GM23338 (cell line): ENCODE measurements at regions not wholly inside any gene's neighbourhood (a gene's known extent, or its start where the extent isn't known, plus 50 kb on each side); places are given as distances from the start of the nearest gene placed in this dataset.

Experiments
- ATAC-seq: fragments of 200-7000 bp; cut with Tn5 transposase; 3 replicates; pipeline ENCODE4 v1.9.1; 2020
- DNase-seq: peaks from one replicate; pipeline ENCODE4 v3.0.0-alpha.2; 2015; ENCODE audit warnings: low spot score
- H2AFZ ChIP-seq: fragments of 200-600 bp; sonication (generic); 2 replicates; pipeline ENCODE4 v1.8.0; 2016; ENCODE audit warnings: antibody characterized with exemption, mild to moderate bottlenecking, moderate library complexity
- H3F3A ChIP-seq: fragments of 200-600 bp; sonication (generic); replicated peaks from 2 replicates; pipeline ENCODE4 v1.8.0; 2017; ENCODE audit warnings: antibody characterized with exemption, mixed run types, low read depth
- H3K27ac ChIP-seq: fragments of 200-600 bp; sonication (generic); 2 replicates; pipeline ENCODE4 v1.6.1; 2016; ENCODE audit warnings: low read depth
- H3K27me3 ChIP-seq: fragments of 200-600 bp; sonication (generic); 2 replicates; pipeline ENCODE4 v1.8.0; 2016; ENCODE audit warnings: mild to moderate bottlenecking, mixed run types, moderate library complexity; ENCODE audit not compliant: insufficient read depth
- H3K36me3 ChIP-seq: fragments of 200-600 bp; sonication (generic); 2 replicates; pipeline ENCODE4 v1.8.0; 2016; ENCODE audit warnings: mild to moderate bottlenecking; ENCODE audit not compliant: insufficient read depth
- H3K4me1 ChIP-seq: fragments of 200-600 bp; sonication (generic); 2 replicates; pipeline ENCODE4 v1.8.0; 2016; ENCODE audit warnings: mild to moderate bottlenecking, moderate library complexity; ENCODE audit not compliant: insufficient read depth
- H3K4me2 ChIP-seq: fragments of 200-600 bp; sonication (generic); 2 replicates; pipeline ENCODE4 v1.7.1; 2017; ENCODE audit warnings: mixed run types
- H3K4me3 ChIP-seq: fragments of 200-600 bp; sonication (generic); 2 replicates; pipeline ENCODE4 v1.6.1; 2016; ENCODE audit warnings: mixed run types
- H3K79me2 ChIP-seq: fragments of 200-600 bp; sonication (generic); replicated peaks from 2 replicates; pipeline ENCODE4 v1.8.0; 2017; ENCODE audit warnings: mild to moderate bottlenecking; ENCODE audit not compliant: insufficient read depth
- H3K9me2 ChIP-seq: fragments of 200-600 bp; sonication (generic); 2 replicates; pipeline ENCODE4 v1.8.0; 2017; ENCODE audit not compliant: insufficient read depth
- H4K20me1 ChIP-seq: fragments of 200-600 bp; sonication (generic); replicated peaks from 2 replicates; pipeline ENCODE4 v1.8.0; 2017; ENCODE audit warnings: mild to moderate bottlenecking; ENCODE audit not compliant: insufficient read depth
- H3K27ac Mint-ChIP-seq: 2 replicates; pipeline ENCODE4 v1.8.0; 2020; ENCODE audit warnings: inconsistent platforms, mild to moderate bottlenecking, moderate library complexity, mixed read lengths
- H3K27me3 Mint-ChIP-seq: 3 replicates; pipeline ENCODE4 v1.8.0; 2022; ENCODE audit warnings: low read depth, mild to moderate bottlenecking, moderate library complexity, mixed read lengths, inconsistent platforms; ENCODE audit not compliant: insufficient read depth, poor library complexity
- H3K36me3 Mint-ChIP-seq: 3 replicates; pipeline ENCODE4 v1.8.0; 2021; ENCODE audit warnings: low read depth, mild to moderate bottlenecking, inconsistent platforms, moderate library complexity, mixed read lengths
- H3K4me1 Mint-ChIP-seq: 3 replicates; pipeline ENCODE4 v1.8.0; 2020; ENCODE audit warnings: mild to moderate bottlenecking, inconsistent platforms, mixed read lengths
- H3K4me3 Mint-ChIP-seq: 3 replicates; pipeline ENCODE4 v1.8.0; 2021; ENCODE audit warnings: moderate library complexity, mild to moderate bottlenecking, inconsistent platforms, mixed read lengths
- H3K9me3 Mint-ChIP-seq: 3 replicates; pipeline ENCODE4 v1.8.0; 2020; ENCODE audit warnings: moderate library complexity, mild to moderate bottlenecking, inconsistent platforms, mixed read lengths
- CREB1 ChIP-seq: fragments of 250-450 bp; sonication (Bioruptor Pico); IDR thresholded peaks from 2 replicates; pipeline ENCODE4 v1.5.0; 2020; ENCODE audit warnings: low read depth, mild to moderate bottlenecking, moderate library complexity
- CTCF ChIP-seq, 2 experiments: fragments of 200-600 bp in 1 of 2; sonication (generic) in 1 of 2; conservative IDR thresholded peaks; 2 replicates each; pipeline versions ENCODE4 v1.5.1 to v1.6.1; 2016 to 2017; ENCODE audit warnings: antibody characterized with exemption in 2 of 2, low read depth in 2 of 2, mild to moderate bottlenecking in 2 of 2, moderate library complexity in 1 of 2
- ETS1 ChIP-seq: IDR thresholded peaks from 2 replicates; pipeline ENCODE4 v1.6.1; 2016; ENCODE audit warnings: antibody characterized with exemption
- EZH2 ChIP-seq: fragments of 200-600 bp; sonication (generic); IDR thresholded peaks from one replicate; pipeline ENCODE4 v1.8.0; 2017; ENCODE audit warnings: antibody characterized with exemption, mild to moderate bottlenecking, low read depth; ENCODE audit not compliant: unreplicated experiment
- EZH2phosphoT487 ChIP-seq: fragments of 200-600 bp; sonication (generic); IDR thresholded peaks from one replicate; pipeline ENCODE4 v1.8.1; 2018; ENCODE audit warnings: antibody characterized with exemption; ENCODE audit not compliant: unreplicated experiment
- JUNB ChIP-seq: IDR thresholded peaks from one replicate; pipeline ENCODE4 v1.6.1; 2016; ENCODE audit warnings: antibody characterized with exemption; ENCODE audit not compliant: unreplicated experiment
- NANOG ChIP-seq: IDR thresholded peaks from 2 replicates; pipeline ENCODE4 v1.6.1; 2016; ENCODE audit warnings: antibody characterized with exemption, borderline replicate concordance
- POLR2AphosphoS5 ChIP-seq: IDR thresholded peaks from 2 replicates; pipeline ENCODE4 v1.6.1; 2016; ENCODE audit warnings: antibody characterized with exemption, low read depth
- REST ChIP-seq: IDR thresholded peaks from one replicate; pipeline ENCODE4 v1.6.1; 2018; ENCODE audit warnings: antibody characterized with exemption; ENCODE audit not compliant: unreplicated experiment
- STAT1 ChIP-seq: IDR thresholded peaks from one replicate; pipeline ENCODE4 v1.6.1; 2016; ENCODE audit warnings: antibody characterized with exemption; ENCODE audit not compliant: unreplicated experiment
- ZNF114 ChIP-seq: fragments of 250-450 bp; sonication (Bioruptor Pico); IDR thresholded peaks from 2 replicates; pipeline ENCODE4 v1.5.0; 2020; ENCODE audit warnings: mild to moderate bottlenecking, moderate library complexity
- ZNF331 ChIP-seq: fragments of 250-450 bp; sonication (Bioruptor Pico); IDR thresholded peaks from 2 replicates; pipeline ENCODE4 v1.5.0; 2020; ENCODE audit warnings: low read depth, mild to moderate bottlenecking, moderate library complexity

- no peaks in the 10 kb centered on the region for H4K20me1 ChIP-seq
- H3K27me3 ChIP-seq: no peaks in the 10 kb centered on the region
- Mint-ChIP-seq H3K27me3 (no peaks in the 10 kb centered on the region), H3K27ac (no peak overlapping the region), H3K4me3 (no peak overlapping the region), H3K36me3 (0 out of 3 replicates have a peak, but pooled peaks cover under 1% of the 10 kb centered on the region), H3K4me1 (no peaks in the 10 kb centered on the region), H3K9me3 (no peaks in the 10 kb centered on the region)
- no peaks in the 10 kb centered on the region for H3K4me1 ChIP-seq
- peak overlapping the region; percentile 83; the same call in 1 of the 2 replicates for H2AFZ ChIP-seq
- no peaks in the 10 kb centered on the region for H3K36me3 ChIP-seq
- DNase-seq (no peak), ATAC-seq (no peak)
- H3K79me2 ChIP-seq: no peaks in the 10 kb centered on the region
- no peak overlapping the region for H3K4me3 ChIP-seq
- H3K27ac ChIP-seq: no peak overlapping the region
- TF ChIP-seq CTCF (conservative IDR thresholded peaks at IDR 0.05; ENCODE audit: low read depth in 2 of 2) (no peak; a peak in 1 of 4 replicates), JUNB (no peak), ETS1 (no peak)
- H3F3A ChIP-seq: no peaks in the 10 kb centered on the region
- H3K9me2 ChIP-seq: 0 out of 2 replicates have a peak, but pooled peaks cover 3% of the 10 kb centered on the region
- H3K4me2 ChIP-seq: no peak overlapping the region
These were observed 279.4 kb upstream of the SPTLC3 start for GRCh38 chr20:12729326-12729725.

- Histone ChIP-seq H3K36me3 (no peaks in the 10 kb centered on the region), H3K4me3 (no peak overlapping the region), H3K79me2 (no peaks in the 10 kb centered on the region), H2AFZ (no peak overlapping the region), H4K20me1 (no peaks in the 10 kb centered on the region), H3K4me2 (no peak overlapping the region), H3K27me3 (no peaks in the 10 kb centered on the region), H3F3A (no peaks in the 10 kb centered on the region), H3K4me1 (peaks cover 5% of the 10 kb centered on the region; the same call in 1 of the 2 replicates), H3K27ac (no peak overlapping the region), H3K9me2 (no peaks in the 10 kb centered on the region)
- H3K27ac Mint-ChIP-seq: no peak overlapping the region
- ATAC-seq (no peak), DNase-seq (no peak)
- peaks cover 2% of the 10 kb centered on the region; the same call in 1 of the 3 replicates for H3K36me3 Mint-ChIP-seq
- no peak overlapping the region for H3K4me3 Mint-ChIP-seq
- H3K4me1 Mint-ChIP-seq: no peaks in the 10 kb centered on the region
- H3K27me3 Mint-ChIP-seq: no peaks in the 10 kb centered on the region
- 0 out of 3 replicates have a peak, but pooled peaks cover under 1% of the 10 kb centered on the region for H3K9me3 Mint-ChIP-seq
- TF ChIP-seq REST: no peak
- TF ChIP-seq ZNF331 (CRISPR knock-in tag): no peak
- no peak for TF ChIP-seq POLR2AphosphoS5
- TF ChIP-seq EZH2phosphoT487: no peak
- no peak for TF ChIP-seq EZH2
- no peak for TF ChIP-seq JUNB
- no peak for TF ChIP-seq STAT1
- no peak for TF ChIP-seq ETS1
- no peak for TF ChIP-seq CTCF (conservative IDR thresholded peaks at IDR 0.05; ENCODE audit: low read depth in 2 of 2)
- no peak for TF ChIP-seq CREB1
- TF ChIP-seq ZNF114 (CRISPR knock-in tag): no peak
- TF ChIP-seq NANOG: no peak
These were observed 275.0 kb upstream of the SPTLC3 start for GRCh38 chr20:12733811-12734210.
